ENCODE measurements at regions not wholly inside any gene's neighbourhood (a gene's known extent, or its start where the extent isn't known, plus 50 kb on each side); places are given as distances from the start of the nearest gene placed in this dataset.
"Not testable (repeated sequence)": the region's sequence is repeated elsewhere in the genome, so short reads cannot be mapped to it uniquely, and the experiment has no call there.

GRCh38 chr15:36406366-36406765 lies 173.1 kb upstream of the CDIN1 start:
- DNase-seq (ENCODE audit: low spot score) = no peak

GRCh38 chr15:36406911-36407310 lies 172.5 kb upstream of the CDIN1 start:
- no peak for DNase-seq (ENCODE audit: low spot score)

- DNase-seq (ENCODE audit: low spot score) = no peak
Observed at GRCh38 chr15:36407647-36408046, 171.8 kb upstream of the CDIN1 start.

- no peak for DNase-seq (ENCODE audit: low spot score)
Observed at GRCh38 chr15:36409819-36410218, 169.6 kb upstream of the CDIN1 start.

- DNase-seq (ENCODE audit: low spot score) = no peak
Observed at GRCh38 chr15:36414670-36415069, 164.8 kb upstream of the CDIN1 start.

GRCh38 chr15:36415643-36416042 lies 163.8 kb upstream of the CDIN1 start:
- DNase-seq (ENCODE audit: low spot score) = no peak

GRCh38 chr15:36422631-36423030 lies 156.8 kb upstream of the CDIN1 start:
- no peak for DNase-seq (ENCODE audit: low spot score)

- no peak for DNase-seq (ENCODE audit: low spot score)
Observed at GRCh38 chr15:36426691-36427090, 152.7 kb upstream of the CDIN1 start.

GRCh38 chr15:36428102-36428845 lies 151.2 kb upstream of the CDIN1 start:
- no peak for DNase-seq (ENCODE audit: low spot score)

- no peak for DNase-seq (ENCODE audit: low spot score)
Observed at GRCh38 chr15:36429707-36430106, 149.7 kb upstream of the CDIN1 start.

GRCh38 chr15:36430280-36430679 lies 149.1 kb upstream of the CDIN1 start:
- no peak for DNase-seq (ENCODE audit: low spot score)

GRCh38 chr15:36430726-36431265 lies 148.6 kb upstream of the CDIN1 start:
- no peak for DNase-seq (ENCODE audit: low spot score)

GRCh38 chr15:36432161-36432560 lies 147.3 kb upstream of the CDIN1 start:
- no peak for DNase-seq (ENCODE audit: low spot score)

GRCh38 chr15:36434177-36434576 lies 145.2 kb upstream of the CDIN1 start:
- no peak for DNase-seq (ENCODE audit: low spot score)

GRCh38 chr15:36438499-36438898 lies 140.9 kb upstream of the CDIN1 start:
- no peak for DNase-seq (ENCODE audit: low spot score)

GRCh38 chr15:36447373-36447772 lies 132.1 kb upstream of the CDIN1 start:
- no peak for DNase-seq (ENCODE audit: low spot score)

- no peak for DNase-seq (ENCODE audit: low spot score)
Observed at GRCh38 chr15:36448418-36448817, 131.0 kb upstream of the CDIN1 start.

- DNase-seq (ENCODE audit: low spot score) = no peak
Observed at GRCh38 chr15:36449084-36449661, 130.3 kb upstream of the CDIN1 start.

GRCh38 chr15:36449662-36450145 lies 129.7 kb upstream of the CDIN1 start:
- no peak for DNase-seq (ENCODE audit: low spot score)

- DNase-seq (ENCODE audit: low spot score) = not testable (repeated sequence)
Observed at GRCh38 chr15:36454244-36454643, 125.2 kb upstream of the CDIN1 start.

GRCh38 chr15:36458411-36458810 lies 121.0 kb upstream of the CDIN1 start:
- DNase-seq (ENCODE audit: low spot score) = no peak

- no peak for DNase-seq (ENCODE audit: low spot score)
Observed at GRCh38 chr15:36465304-36465703, 114.1 kb upstream of the CDIN1 start.

GRCh38 chr15:36468746-36469145 lies 110.7 kb upstream of the CDIN1 start:
- DNase-seq (ENCODE audit: low spot score) = no peak
